Suprapubic skin (tissue), 4 donors: ENCODE measurements at regions not wholly inside any gene's neighbourhood (a gene's known extent, or its start where the extent isn't known, plus 50 kb on each side); places are given as distances from the start of the nearest gene placed in this dataset.

Experiments used
- DNase-seq, 2 donors: peaks; one replicate each; pipeline ENCODE4 v3.0.0-alpha.2; 2019; ENCODE audit warnings: low spot score in 2 of 2
- H3K27ac ChIP-seq: fragments of 200-600 bp; sonication (generic); one replicate; pipeline ENCODE4 v1.5.1; 2019
- H3K27me3 ChIP-seq: fragments of 200-600 bp; sonication (generic); one replicate; pipeline ENCODE4 v1.5.1; 2019
- H3K36me3 ChIP-seq: fragments of 200-600 bp; sonication (generic); one replicate; pipeline ENCODE4 v1.5.1; 2019
- H3K4me1 ChIP-seq: fragments of 200-600 bp; sonication (generic); one replicate; pipeline ENCODE4 v1.5.1; 2019
- H3K4me3 ChIP-seq: fragments of 200-600 bp; sonication (generic); one replicate; pipeline ENCODE4 v1.5.1; 2019; ENCODE audit warnings: mild to moderate bottlenecking
- H3K9me3 ChIP-seq: fragments of 200-600 bp; sonication (generic); one replicate; pipeline ENCODE4 v1.5.1; 2019
- EP300 ChIP-seq: sonication (generic); formaldehyde crosslinking; IDR thresholded peaks from one replicate; pipeline ENCODE4 v1.6.1; 2017; ENCODE audit warnings: antibody characterized with exemption
- POLR2A ChIP-seq, 2 donors: fragments of 450-650 bp; IDR thresholded peaks; one replicate each; pipeline ENCODE4 v1.6.1; 2017; ENCODE audit warnings: antibody characterized with exemption in 2 of 2, mild to moderate bottlenecking in 2 of 2, moderate library complexity in 2 of 2
- POLR2AphosphoS5 ChIP-seq, 3 donors: sonication (generic); formaldehyde crosslinking; IDR thresholded peaks; one replicate each; pipeline ENCODE4 v1.6.1; 2017; ENCODE audit warnings: antibody characterized with exemption in 3 of 3
- WGBS: methylation state at CpG from one replicate; pipeline ENCODE4 v1.1.5; 2018; 5-methylcytosine and 5-hydroxymethylcytosine counted together
- TF ChIP-seq, protein P1 (sequence below), 2 donors: fragments of 200-600 bp in 1 of 2; fragments of 450-650 bp in 1 of 2; sonication (generic) in 1 of 2; IDR thresholded peaks; one replicate each; pipeline ENCODE4 v1.5.1; 2016 to 2019; ENCODE audit warnings: antibody characterized with exemption in 2 of 2, mild to moderate bottlenecking in 1 of 2, moderate library complexity in 1 of 2

DNA sequence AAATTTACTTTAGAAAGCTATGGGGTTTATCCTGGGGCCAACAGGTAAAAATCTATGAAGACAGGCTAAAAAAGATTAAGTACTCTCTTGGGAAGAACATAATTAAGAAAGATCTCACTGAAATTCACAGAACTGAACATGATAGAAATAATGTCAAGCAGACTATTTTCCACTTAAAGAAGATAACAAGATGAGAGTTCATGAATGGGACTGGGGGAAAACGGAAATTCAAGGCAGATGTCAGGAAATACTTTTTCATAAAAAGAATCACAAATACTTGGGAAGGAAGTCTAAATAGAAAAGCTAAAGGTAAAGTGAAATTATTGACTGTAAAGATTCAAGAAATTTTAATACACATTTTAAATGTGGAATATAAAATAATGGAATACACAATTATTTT lies 737.6 kb downstream of the EPHA3 start:
- TF ChIP-seq, protein P1, sequence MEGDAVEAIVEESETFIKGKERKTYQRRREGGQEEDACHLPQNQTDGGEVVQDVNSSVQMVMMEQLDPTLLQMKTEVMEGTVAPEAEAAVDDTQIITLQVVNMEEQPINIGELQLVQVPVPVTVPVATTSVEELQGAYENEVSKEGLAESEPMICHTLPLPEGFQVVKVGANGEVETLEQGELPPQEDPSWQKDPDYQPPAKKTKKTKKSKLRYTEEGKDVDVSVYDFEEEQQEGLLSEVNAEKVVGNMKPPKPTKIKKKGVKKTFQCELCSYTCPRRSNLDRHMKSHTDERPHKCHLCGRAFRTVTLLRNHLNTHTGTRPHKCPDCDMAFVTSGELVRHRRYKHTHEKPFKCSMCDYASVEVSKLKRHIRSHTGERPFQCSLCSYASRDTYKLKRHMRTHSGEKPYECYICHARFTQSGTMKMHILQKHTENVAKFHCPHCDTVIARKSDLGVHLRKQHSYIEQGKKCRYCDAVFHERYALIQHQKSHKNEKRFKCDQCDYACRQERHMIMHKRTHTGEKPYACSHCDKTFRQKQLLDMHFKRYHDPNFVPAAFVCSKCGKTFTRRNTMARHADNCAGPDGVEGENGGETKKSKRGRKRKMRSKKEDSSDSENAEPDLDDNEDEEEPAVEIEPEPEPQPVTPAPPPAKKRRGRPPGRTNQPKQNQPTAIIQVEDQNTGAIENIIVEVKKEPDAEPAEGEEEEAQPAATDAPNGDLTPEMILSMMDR (IDR thresholded peaks at IDR 0.05): no peak
- no peak for TF ChIP-seq POLR2A (IDR thresholded peaks at IDR 0.05)
- no peak for TF ChIP-seq POLR2AphosphoS5 (IDR thresholded peaks at IDR 0.05)
- TF ChIP-seq EP300: no peak
- no peaks in the 10 kb centered on the region for H3K9me3 ChIP-seq
- H3K4me3 ChIP-seq: no peak overlapping the region
- DNase-seq: no peak
- no peaks in the 10 kb centered on the region for H3K36me3 ChIP-seq
- 56% methylated on average over 1 of the region's 1 CpG for WGBS
- H3K27ac ChIP-seq: no peak overlapping the region
- no peaks in the 10 kb centered on the region for H3K4me1 ChIP-seq
- H3K27me3 ChIP-seq: no peaks in the 10 kb centered on the region

DNA sequence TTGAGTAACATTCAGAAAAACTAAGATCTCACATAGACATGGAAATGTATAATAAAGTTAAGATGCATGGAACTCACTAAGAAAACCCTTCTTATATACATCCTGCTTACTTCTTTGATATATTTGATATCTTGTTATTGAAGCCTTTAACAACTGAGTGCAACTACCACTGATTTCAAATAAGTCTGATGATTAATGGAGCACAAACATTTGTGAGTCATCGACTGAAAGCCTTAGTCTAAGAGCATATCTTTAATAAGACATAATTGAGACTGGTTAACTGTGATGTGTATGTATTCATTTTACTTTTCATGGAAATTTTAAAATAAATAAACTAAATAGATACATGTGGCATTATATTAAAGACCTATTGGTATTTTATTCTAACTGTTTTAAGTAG lies 740.5 kb downstream of the EPHA3 start:
- 83% methylated on average over 1 of the region's 1 CpG for WGBS
- Histone ChIP-seq H3K4me3 (no peak overlapping the region), H3K27me3 (no peaks in the 10 kb centered on the region), H3K9me3 (no peaks in the 10 kb centered on the region), H3K4me1 (no peaks in the 10 kb centered on the region), H3K36me3 (no peaks in the 10 kb centered on the region), H3K27ac (no peak overlapping the region)
- TF ChIP-seq POLR2AphosphoS5 (IDR thresholded peaks at IDR 0.05) (no peak), POLR2A (IDR thresholded peaks at IDR 0.05) (no peak), EP300 (no peak)
- TF ChIP-seq, protein P1 (IDR thresholded peaks at IDR 0.05): no peak
- no peak for DNase-seq

DNA sequence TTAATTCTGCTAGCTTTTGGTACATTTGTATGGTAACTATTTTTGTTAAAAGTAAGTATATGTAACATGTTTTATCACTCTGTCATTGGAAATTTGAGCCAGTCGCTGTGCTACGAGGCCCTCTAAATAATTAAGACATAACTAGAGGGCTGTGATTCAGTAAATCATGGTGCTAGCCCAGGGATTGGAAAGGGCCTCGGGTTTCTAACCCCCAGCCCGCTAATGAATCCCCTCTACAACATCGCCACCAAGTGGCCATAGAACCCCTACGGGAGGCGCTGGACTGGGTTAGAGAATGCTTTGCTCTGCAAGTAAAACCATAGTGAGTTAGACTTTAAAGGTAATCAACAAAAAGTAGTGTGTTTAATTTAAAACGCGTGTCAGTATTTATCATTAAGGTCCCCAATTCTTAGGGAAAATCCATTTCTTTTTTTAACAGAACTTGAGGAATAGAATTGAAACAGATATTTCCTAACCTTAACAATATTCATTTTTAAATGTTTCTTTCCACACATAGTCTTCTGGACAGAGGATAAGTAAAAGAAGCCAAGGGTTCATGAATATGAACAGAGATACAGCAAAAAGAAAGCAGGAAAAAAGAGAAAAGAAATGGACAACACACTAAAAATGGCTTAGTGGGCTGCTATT lies 744.7 kb downstream of the EPHA3 start:
- H3K9me3 ChIP-seq: no peaks in the 10 kb centered on the region

DNA sequence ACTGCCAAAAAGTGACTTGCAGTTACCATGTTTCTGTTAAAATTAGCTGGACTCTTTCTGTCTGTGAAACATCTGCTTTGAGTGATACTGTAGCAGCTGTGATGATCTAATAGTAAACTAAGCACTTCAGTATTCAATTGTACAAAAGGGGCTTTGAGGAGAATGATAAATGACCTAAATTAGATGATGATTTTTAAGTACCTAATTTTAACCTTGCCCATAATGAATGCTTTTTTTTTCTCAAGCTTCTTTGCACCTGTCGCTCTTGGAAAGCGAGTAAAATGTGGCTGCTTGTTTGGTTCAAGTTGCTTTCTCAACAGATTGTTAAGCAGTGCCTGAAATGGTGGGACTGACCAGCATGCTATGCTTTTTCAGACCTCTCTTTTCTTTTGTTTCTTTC lies 752.3 kb downstream of the EPHA3 start:
- H3K27me3 ChIP-seq: no peaks in the 10 kb centered on the region
- H3K36me3 ChIP-seq: no peaks in the 10 kb centered on the region
- DNase-seq: no peak
- TF ChIP-seq EP300 (no peak), POLR2A (IDR thresholded peaks at IDR 0.05) (no peak), POLR2AphosphoS5 (IDR thresholded peaks at IDR 0.05) (no peak)
- TF ChIP-seq, protein P1 (IDR thresholded peaks at IDR 0.05): no peak
- H3K9me3 ChIP-seq: no peaks in the 10 kb centered on the region
- WGBS: 83% methylated on average over 2 of the region's 2 CpGs
- no peak overlapping the region for H3K4me3 ChIP-seq
- no peaks in the 10 kb centered on the region for H3K4me1 ChIP-seq
- H3K27ac ChIP-seq: no peak overlapping the region

More for the DNA sequence above, 744.7 kb downstream of the EPHA3 start:
- Histone ChIP-seq H3K4me1 (no peaks in the 10 kb centered on the region), H3K4me3 (no peak overlapping the region), H3K36me3 (no peaks in the 10 kb centered on the region), H3K27ac (no peak overlapping the region), H3K27me3 (no peaks in the 10 kb centered on the region)
- no peak for DNase-seq
- TF ChIP-seq POLR2A (IDR thresholded peaks at IDR 0.05) (no peak), EP300 (no peak)
- TF ChIP-seq, protein P1 (IDR thresholded peaks at IDR 0.05): peak in 1 of 2 donors; percentile 14
- WGBS: 21% methylated on average over 9 of the region's 9 CpGs

DNA sequence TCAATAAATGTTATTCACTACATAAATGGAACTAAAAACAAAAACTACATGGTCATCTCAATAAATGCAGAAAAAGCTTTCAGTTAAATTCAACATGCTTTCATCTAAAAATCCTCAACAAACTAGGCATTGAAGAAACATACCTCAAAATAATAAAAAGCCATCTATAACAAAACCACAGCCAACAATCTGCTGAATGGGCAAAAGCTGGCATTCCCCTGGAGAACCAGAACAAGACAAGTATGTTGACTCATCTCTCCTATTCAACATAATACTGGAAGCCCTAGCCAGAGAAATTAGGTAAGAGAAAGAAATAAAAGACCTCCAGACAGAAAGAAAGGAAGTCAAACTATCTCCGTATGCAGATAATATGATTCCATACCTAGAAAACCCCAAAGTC lies 759.9 kb downstream of the EPHA3 start:
- TF ChIP-seq, protein P1 (IDR thresholded peaks at IDR 0.05): no peak
- no peak for TF ChIP-seq POLR2A (IDR thresholded peaks at IDR 0.05)
- TF ChIP-seq POLR2AphosphoS5 (IDR thresholded peaks at IDR 0.05): no peak
- no peak for TF ChIP-seq EP300
- 89% methylated on average over 1 of the region's 1 CpG for WGBS

More for the DNA sequence above, 759.9 kb downstream of the EPHA3 start:
- H3K27ac ChIP-seq: no peak overlapping the region
- H3K36me3 ChIP-seq: no peaks in the 10 kb centered on the region
- no peaks in the 10 kb centered on the region for H3K9me3 ChIP-seq
- no peak for DNase-seq
- H3K4me1 ChIP-seq: no peaks in the 10 kb centered on the region
- no peak overlapping the region for H3K4me3 ChIP-seq
- H3K27me3 ChIP-seq: no peaks in the 10 kb centered on the region
